T-helper 2 cell treated with Interferon-gamma antibody and Interleukin-4, amounts not matched to agents 5 μg/mL and 100 μg/mL, for 36 hours (primary cell): ENCODE measurements at regions not wholly inside any gene's neighbourhood (a gene's known extent, or its start where the extent isn't known, plus 50 kb on each side); places are given as distances from the start of the nearest gene placed in this dataset.

Source experiments
- DNase-seq: peaks from one replicate; pipeline ENCODE4 v3.0.0; 2021; ENCODE audit warnings: low spot score
- H3K27ac Mint-ChIP-seq: one replicate; pipeline ENCODE4 v1.8.0; 2021; ENCODE audit warnings: mild to moderate bottlenecking, mixed read lengths
- H3K27me3 Mint-ChIP-seq: one replicate; pipeline ENCODE4 v1.8.0; 2021; ENCODE audit warnings: low read depth, mixed read lengths
- H3K36me3 Mint-ChIP-seq: one replicate; pipeline ENCODE4 v1.8.0; 2021; ENCODE audit warnings: low read depth, mixed read lengths
- H3K4me1 Mint-ChIP-seq: one replicate; pipeline ENCODE4 v1.8.0; 2021; ENCODE audit warnings: low read depth, mixed read lengths
- H3K4me3 Mint-ChIP-seq: one replicate; pipeline ENCODE4 v1.8.0; 2022; ENCODE audit warnings: mild to moderate bottlenecking, moderate library complexity, mixed read lengths
- H3K9me3 Mint-ChIP-seq: one replicate; pipeline ENCODE4 v1.8.0; 2021; ENCODE audit warnings: mixed read lengths

GRCh38 chr7:115101199-115101598, 179.3 kb downstream of the MDFIC start:
- no peak for DNase-seq
- Mint-ChIP-seq H3K4me1 (peaks cover 5% of the 10 kb centered on the region), H3K36me3 (no peaks in the 10 kb centered on the region), H3K27me3 (peaks cover 13% of the 10 kb centered on the region), H3K9me3 (no peaks in the 10 kb centered on the region), H3K4me3 (no peak overlapping the region), H3K27ac (no peak overlapping the region)

- Mint-ChIP-seq H3K9me3 (no peaks in the 10 kb centered on the region), H3K27ac (no peak overlapping the region), H3K36me3 (no peaks in the 10 kb centered on the region), H3K27me3 (peaks cover 18% of the 10 kb centered on the region), H3K4me1 (peaks cover 6% of the 10 kb centered on the region), H3K4me3 (no peak overlapping the region)
- no peak for DNase-seq
Observed at GRCh38 chr7:115099906-115100305, 178.0 kb downstream of the MDFIC start.

- Mint-ChIP-seq H3K4me1 (peaks cover 7% of the 10 kb centered on the region), H3K36me3 (no peaks in the 10 kb centered on the region), H3K9me3 (no peaks in the 10 kb centered on the region), H3K27ac (no peak overlapping the region), H3K4me3 (no peak overlapping the region), H3K27me3 (peaks cover 18% of the 10 kb centered on the region)
- DNase-seq, result no peak
Observed at GRCh38 chr7:115097175-115097671, 175.3 kb downstream of the MDFIC start.

- Mint-ChIP-seq H3K27me3 (peaks cover 18% of the 10 kb centered on the region), H3K4me3 (no peak overlapping the region), H3K27ac (no peak overlapping the region), H3K9me3 (no peaks in the 10 kb centered on the region), H3K36me3 (no peaks in the 10 kb centered on the region), H3K4me1 (peaks cover 7% of the 10 kb centered on the region)
- no peak for DNase-seq
Observed at GRCh38 chr7:115096262-115096661, 174.4 kb downstream of the MDFIC start.

GRCh38 chr7:115094163-115094562, 172.3 kb downstream of the MDFIC start:
- H3K27ac Mint-ChIP-seq, result no peak overlapping the region
- no peak overlapping the region for H3K4me3 Mint-ChIP-seq
- H3K9me3 Mint-ChIP-seq, result no peaks in the 10 kb centered on the region

GRCh38 chr7:115088893-115089292, 167.0 kb downstream of the MDFIC start:
- no peak for DNase-seq
- no peak overlapping the region for H3K4me3 Mint-ChIP-seq
- H3K4me1 Mint-ChIP-seq, result no peaks in the 10 kb centered on the region
- no peak overlapping the region for H3K27ac Mint-ChIP-seq
- H3K27me3 Mint-ChIP-seq, result peaks cover 7% of the 10 kb centered on the region
- no peaks in the 10 kb centered on the region for H3K36me3 Mint-ChIP-seq
- H3K9me3 Mint-ChIP-seq, result peaks cover under 1% of the 10 kb centered on the region

More at GRCh38 chr7:115094163-115094562, 172.3 kb downstream of the MDFIC start:
- H3K4me1 Mint-ChIP-seq, result peaks cover 7% of the 10 kb centered on the region
- DNase-seq, result no peak
- H3K36me3 Mint-ChIP-seq, result no peaks in the 10 kb centered on the region
- H3K27me3 Mint-ChIP-seq, result peaks cover 17% of the 10 kb centered on the region

GRCh38 chr7:115087437-115087836, 165.5 kb downstream of the MDFIC start:
- Mint-ChIP-seq H3K36me3 (no peaks in the 10 kb centered on the region), H3K27ac (no peak overlapping the region)

GRCh38 chr7:115086146-115086841, 164.4 kb downstream of the MDFIC start:
- Mint-ChIP-seq H3K4me1 (no peaks in the 10 kb centered on the region), H3K36me3 (no peaks in the 10 kb centered on the region), H3K4me3 (no peak overlapping the region), H3K27me3 (peaks cover 10% of the 10 kb centered on the region), H3K27ac (no peak overlapping the region), H3K9me3 (peaks cover 3% of the 10 kb centered on the region)
- no peak for DNase-seq

More at GRCh38 chr7:115087437-115087836, 165.5 kb downstream of the MDFIC start:
- Mint-ChIP-seq H3K27me3 (peaks cover 10% of the 10 kb centered on the region), H3K4me1 (no peaks in the 10 kb centered on the region), H3K4me3 (no peak overlapping the region), H3K9me3 (peaks cover 3% of the 10 kb centered on the region)
- no peak for DNase-seq

- H3K27me3 Mint-ChIP-seq, result peaks cover 10% of the 10 kb centered on the region
- no peaks in the 10 kb centered on the region for H3K4me1 Mint-ChIP-seq
- H3K36me3 Mint-ChIP-seq, result no peaks in the 10 kb centered on the region
- DNase-seq, result no peak
- peaks cover 3% of the 10 kb centered on the region for H3K9me3 Mint-ChIP-seq
- H3K4me3 Mint-ChIP-seq, result no peak overlapping the region
- no peak overlapping the region for H3K27ac Mint-ChIP-seq
Observed at GRCh38 chr7:115085421-115085820, 163.5 kb downstream of the MDFIC start.

GRCh38 chr7:115083935-115084334, 162.0 kb downstream of the MDFIC start:
- H3K9me3 Mint-ChIP-seq, result peaks cover 3% of the 10 kb centered on the region
- H3K4me3 Mint-ChIP-seq, result no peak overlapping the region

GRCh38 chr7:115081772-115082171, 159.9 kb downstream of the MDFIC start:
- peaks cover 4% of the 10 kb centered on the region for H3K4me1 Mint-ChIP-seq
- H3K4me3 Mint-ChIP-seq, result no peak overlapping the region
- peaks cover 3% of the 10 kb centered on the region for H3K9me3 Mint-ChIP-seq
- no peak overlapping the region for H3K27ac Mint-ChIP-seq
- no peaks in the 10 kb centered on the region for H3K36me3 Mint-ChIP-seq
- no peak for DNase-seq
- H3K27me3 Mint-ChIP-seq, result peaks cover 15% of the 10 kb centered on the region

More at GRCh38 chr7:115083935-115084334, 162.0 kb downstream of the MDFIC start:
- no peaks in the 10 kb centered on the region for H3K36me3 Mint-ChIP-seq
- H3K27me3 Mint-ChIP-seq, result peaks cover 13% of the 10 kb centered on the region
- DNase-seq, result no peak
- H3K27ac Mint-ChIP-seq, result no peak overlapping the region
- H3K4me1 Mint-ChIP-seq, result no peaks in the 10 kb centered on the region

- H3K4me1 Mint-ChIP-seq, result peaks cover 4% of the 10 kb centered on the region
- H3K36me3 Mint-ChIP-seq, result no peaks in the 10 kb centered on the region
- H3K4me3 Mint-ChIP-seq, result no peak overlapping the region
Observed at GRCh38 chr7:115078851-115079250, 157.0 kb downstream of the MDFIC start.

GRCh38 chr7:115078386-115078785, 156.5 kb downstream of the MDFIC start:
- no peak for DNase-seq
- H3K27me3 Mint-ChIP-seq, result peaks cover 20% of the 10 kb centered on the region
- H3K4me1 Mint-ChIP-seq, result peaks cover 4% of the 10 kb centered on the region
- H3K36me3 Mint-ChIP-seq, result no peaks in the 10 kb centered on the region
- H3K27ac Mint-ChIP-seq, result no peak overlapping the region
- no peak overlapping the region for H3K4me3 Mint-ChIP-seq
- H3K9me3 Mint-ChIP-seq, result no peaks in the 10 kb centered on the region

More at GRCh38 chr7:115078851-115079250, 157.0 kb downstream of the MDFIC start:
- Mint-ChIP-seq H3K27me3 (peaks cover 20% of the 10 kb centered on the region), H3K9me3 (peaks cover 2% of the 10 kb centered on the region), H3K27ac (no peak overlapping the region)
- DNase-seq, result no peak

- DNase-seq, result no peak
- Mint-ChIP-seq H3K27ac (no peak overlapping the region), H3K4me3 (no peak overlapping the region), H3K27me3 (no peaks in the 10 kb centered on the region), H3K9me3 (no peaks in the 10 kb centered on the region), H3K4me1 (peaks cover 6% of the 10 kb centered on the region), H3K36me3 (no peaks in the 10 kb centered on the region)
Observed at GRCh38 chr7:115070311-115070710, 148.4 kb downstream of the MDFIC start.
